CD14-positive monocyte (primary cell): ENCODE measurements at regions not wholly inside any gene's neighbourhood (a gene's known extent, or its start where the extent isn't known, plus 50 kb on each side); places are given as distances from the start of the nearest gene placed in this dataset.

Experiments
- DNase-seq, 3 donors: peaks; one replicate each; pipeline ENCODE4 v3.0.0-alpha.2; 2011 to 2022
- H2AFZ ChIP-seq: 2 replicates; pipeline ENCODE4 v1.6.0; 2012; ENCODE audit warnings: mild to moderate bottlenecking, low read depth, low read length, inconsistent platforms; ENCODE audit not compliant: insufficient read depth, poor library complexity, severe bottlenecking
- H3K27ac ChIP-seq, 2 donors: 1 replicate in 1 of 2; 2 replicates in 1 of 2; pipeline ENCODE4 v1.5.1; 2012 to 2013; ENCODE audit warnings: low read length in 2 of 2, control low read depth in 1 of 2, inconsistent platforms in 1 of 2, low read depth in 1 of 2, mild to moderate bottlenecking in 1 of 2
- H3K27me3 ChIP-seq, 2 donors: one replicate each; pipeline versions ENCODE4 v1.6.0 to v1.6.1; 2011 to 2013; ENCODE audit warnings: low read length in 2 of 2; ENCODE audit not compliant: control insufficient read depth in 2 of 2, insufficient read depth in 2 of 2
- H3K36me3 ChIP-seq, 2 donors: replicated peaks in 1 of 2; 1 replicate in 1 of 2; 2 replicates in 1 of 2; pipeline versions ENCODE4 v1.5.1 to v1.6.1; 2012 to 2013; ENCODE audit warnings: low read length in 2 of 2, control low read depth in 1 of 2, inconsistent platforms in 1 of 2, mild to moderate bottlenecking in 1 of 2; ENCODE audit not compliant: insufficient read depth in 2 of 2, control insufficient read depth in 1 of 2
- H3K4me1 ChIP-seq, 2 donors: 1 replicate in 1 of 2; 2 replicates in 1 of 2; pipeline versions ENCODE4 v1.5.1 to v1.6.1; 2012 to 2013; ENCODE audit warnings: low read length in 2 of 2, control low read depth in 1 of 2, inconsistent platforms in 1 of 2, mild to moderate bottlenecking in 1 of 2, moderate library complexity in 1 of 2; ENCODE audit not compliant: insufficient read depth in 2 of 2, control insufficient read depth in 1 of 2
- H3K4me2 ChIP-seq: replicated peaks from 2 replicates; pipeline ENCODE3; 2012; ENCODE audit warnings: low read length, moderate library complexity, mild to moderate bottlenecking; ENCODE audit not compliant: poor library complexity, severe bottlenecking; ENCODE audit errors: extremely low read depth
- H3K4me3 ChIP-seq, 3 experiments: fragments of 200-600 bp in 1 of 3; sonication (generic) in 1 of 3; replicated peaks in 1 of 3; 1 replicate in 2 of 3; 2 replicates in 1 of 3; pipeline ENCODE4 v1.5.1; 2011 to 2013; ENCODE audit warnings: low read length in 3 of 3, mild to moderate bottlenecking in 3 of 3, control low read depth in 2 of 3, low read depth in 2 of 3, inconsistent platforms in 1 of 3, moderate library complexity in 1 of 3
- H3K79me2 ChIP-seq: 2 replicates; pipeline ENCODE4 v1.6.0; 2012; ENCODE audit warnings: mild to moderate bottlenecking, control low read depth, inconsistent platforms, low read length, moderate library complexity; ENCODE audit not compliant: insufficient read depth
- H3K9ac ChIP-seq: 2 replicates; pipeline ENCODE4 v1.6.0; 2017; ENCODE audit warnings: low read length, mild to moderate bottlenecking; ENCODE audit not compliant: insufficient read depth, poor library complexity, severe bottlenecking
- H3K9me3 ChIP-seq, 2 donors: replicated peaks in 1 of 2; 1 replicate in 1 of 2; 2 replicates in 1 of 2; pipeline versions ENCODE4 v1.5.1 to v1.6.1; 2012 to 2013; ENCODE audit warnings: low read length in 2 of 2, control low read depth in 1 of 2; ENCODE audit not compliant: control insufficient read depth in 1 of 2, insufficient read depth in 1 of 2
- H4K20me1 ChIP-seq: 2 replicates; pipeline ENCODE4 v1.6.0; 2012; ENCODE audit warnings: mild to moderate bottlenecking, low read length, control low read depth, moderate library complexity; ENCODE audit not compliant: insufficient read depth
- H3K27ac Mint-ChIP-seq, 7 donors: one replicate each; pipeline ENCODE4 v1.8.0; 2020; ENCODE audit warnings: mild to moderate bottlenecking in 7 of 7, mixed read lengths in 7 of 7, moderate library complexity in 6 of 7, inconsistent platforms in 2 of 7
- H3K27me3 Mint-ChIP-seq, 3 donors: one replicate each; pipeline ENCODE4 v1.8.0; 2021 to 2022; ENCODE audit warnings: low read depth in 3 of 3, mild to moderate bottlenecking in 3 of 3, mixed read lengths in 3 of 3, moderate library complexity in 3 of 3, inconsistent platforms in 1 of 3
- H3K36me3 Mint-ChIP-seq, 2 donors: one replicate each; pipeline ENCODE4 v1.8.0; 2020; ENCODE audit warnings: mixed read lengths in 2 of 2, inconsistent platforms in 1 of 2, mild to moderate bottlenecking in 1 of 2
- H3K4me1 Mint-ChIP-seq: one replicate; pipeline ENCODE4 v1.8.0; 2020; ENCODE audit warnings: mild to moderate bottlenecking, mixed read lengths
- H3K4me3 Mint-ChIP-seq, 2 donors: one replicate each; pipeline ENCODE4 v1.8.0; 2020; ENCODE audit warnings: mild to moderate bottlenecking in 2 of 2, mixed read lengths in 2 of 2, moderate library complexity in 1 of 2
- H3K9me3 Mint-ChIP-seq, 7 donors: one replicate each; pipeline ENCODE4 v1.8.0; 2020 to 2022; ENCODE audit warnings: mixed read lengths in 7 of 7, mild to moderate bottlenecking in 6 of 7, moderate library complexity in 6 of 7, inconsistent platforms in 2 of 7
- CTCF ChIP-seq: fragments of 200-600 bp; IDR thresholded peaks from one replicate; pipeline ENCODE4 v1.8.0; 2022; ENCODE audit warnings: antibody characterized with exemption, mild to moderate bottlenecking
- WGBS: methylation state at CpG from one replicate; pipeline ENCODE4 v1.1.5; 2013; ENCODE audit warnings: missing lambda C conversion rate; ENCODE audit not compliant: insufficient coverage; 5-methylcytosine and 5-hydroxymethylcytosine counted together
- intact Hi-C, 2 donors: fragments of 100-400 bp; cut with micrococcal nuclease; formaldehyde crosslinking; loops; one replicate each; pipeline versions ENCODE4 v1.15.0 to v1.15.1; 2023

- Histone ChIP-seq H3K27me3 (peaks cover 24 to 26% of the 10 kb centered on the region in 2 donors), H3K9me3 (peaks cover 0 to 13% of the 10 kb centered on the region in 2 donors), H3K4me1 (no peaks in the 10 kb centered on the region), H3K4me3 (no peak overlapping the region), H2AFZ (no peak overlapping the region), H3K9ac (no peak overlapping the region), H3K36me3 (no peaks in the 10 kb centered on the region), H3K4me2 (no peak overlapping the region), H3K27ac (no peak overlapping the region), H3K79me2 (no peaks in the 10 kb centered on the region), H4K20me1 (no peaks in the 10 kb centered on the region)
- no peak for TF ChIP-seq CTCF
- no peaks in the 10 kb centered on the region for H3K4me1 Mint-ChIP-seq
- H3K36me3 Mint-ChIP-seq = no peaks in the 10 kb centered on the region
- peaks cover 0 to 16% (median 8%) of the 10 kb centered on the region in 7 donors for H3K9me3 Mint-ChIP-seq
- H3K27ac Mint-ChIP-seq = no peak overlapping the region
- DNase-seq = no peak
- peaks cover 17 to 31% (median 25%) of the 10 kb centered on the region in 3 donors for H3K27me3 Mint-ChIP-seq
- no peak overlapping the region for H3K4me3 Mint-ChIP-seq
- intact Hi-C loops = loop anchor here (10.0 kb wide), 2 partner anchors 716 to 726 kb away; partner anchors contain the start of gene AIPL1 (in 1 of the 2)
Observed at GRCh38 chr17:5708344-5708743, 124.0 kb upstream of the NLRP1 start.

DNA sequence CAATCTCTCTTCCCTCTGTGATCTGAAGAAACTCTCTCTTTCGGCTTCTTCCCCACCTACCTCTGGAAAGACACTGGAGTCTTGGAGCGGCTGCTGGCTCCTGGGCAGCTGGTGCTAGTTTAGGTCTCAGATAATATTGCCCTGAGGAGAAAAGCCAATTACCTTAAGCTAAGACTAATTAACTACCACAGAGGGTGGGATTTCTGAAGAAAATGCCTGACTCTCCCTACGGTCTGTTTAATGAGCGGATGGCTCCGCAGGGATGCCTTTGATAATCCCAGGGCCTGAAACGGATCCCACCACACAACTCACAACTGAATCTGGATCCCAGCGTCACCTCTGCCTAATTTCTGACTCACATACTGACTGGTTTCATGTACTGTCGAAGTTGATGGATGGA lies 127.0 kb upstream of the NLRP1 start:
- intact Hi-C loops = no loop called here
- Histone ChIP-seq H3K36me3 (no peaks in the 10 kb centered on the region), H3K9me3 (peaks cover 16 to 29% of the 10 kb centered on the region in 2 donors), H3K27me3 (peaks cover 31 to 40% of the 10 kb centered on the region in 2 donors), H3K4me2 (no peak overlapping the region), H3K4me1 (peaks cover 11 to 13% of the 10 kb centered on the region in 2 donors), H3K4me3 (no peak overlapping the region), H3K27ac (no peak overlapping the region), H3K9ac (no peak overlapping the region), H3K79me2 (no peaks in the 10 kb centered on the region), H4K20me1 (no peaks in the 10 kb centered on the region), H2AFZ (no peak overlapping the region)
- Mint-ChIP-seq H3K4me1 (peaks cover 13% of the 10 kb centered on the region), H3K4me3 (peak overlapping the region in 1 of 2 donors; percentile 43), H3K9me3 (peaks cover 7 to 41% (median 22%) of the 10 kb centered on the region in 7 donors), H3K27ac (no peak overlapping the region), H3K36me3 (no peaks in the 10 kb centered on the region), H3K27me3 (peaks cover 15 to 46% (median 34%) of the 10 kb centered on the region in 3 donors)
- WGBS = no CpG with 5 or more reads among the region's 8 CpGs
- TF ChIP-seq CTCF = no peak
- no peak for DNase-seq
